ENCODE measurements at regions not wholly inside any gene's neighbourhood (a gene's known extent, or its start where the extent isn't known, plus 50 kb on each side); places are given as distances from the start of the nearest gene placed in this dataset.
A peak's percentile ranks its signal among the peaks of the same experiment; 100 is the strongest.

DNA sequence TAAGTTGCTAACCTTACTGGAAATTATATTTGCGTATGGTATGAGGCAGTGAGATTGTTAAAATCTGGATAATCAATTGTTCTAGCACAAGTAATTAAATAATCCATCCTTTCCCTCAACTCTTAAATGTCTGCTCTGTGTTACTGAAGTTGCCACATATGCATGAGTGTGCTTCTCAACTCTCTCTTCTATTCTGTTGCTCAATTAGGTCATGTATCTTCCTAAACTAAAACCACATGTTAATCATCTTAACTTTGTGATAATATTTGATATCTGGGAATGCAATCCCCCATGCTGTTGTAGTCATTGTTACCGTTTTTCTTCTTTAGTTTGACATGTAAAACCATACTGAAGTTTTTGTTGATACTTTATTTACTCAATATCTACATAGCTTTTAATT lies 63.5 kb upstream of the STMND1 start:
- TF ChIP-seq, protein P1, sequence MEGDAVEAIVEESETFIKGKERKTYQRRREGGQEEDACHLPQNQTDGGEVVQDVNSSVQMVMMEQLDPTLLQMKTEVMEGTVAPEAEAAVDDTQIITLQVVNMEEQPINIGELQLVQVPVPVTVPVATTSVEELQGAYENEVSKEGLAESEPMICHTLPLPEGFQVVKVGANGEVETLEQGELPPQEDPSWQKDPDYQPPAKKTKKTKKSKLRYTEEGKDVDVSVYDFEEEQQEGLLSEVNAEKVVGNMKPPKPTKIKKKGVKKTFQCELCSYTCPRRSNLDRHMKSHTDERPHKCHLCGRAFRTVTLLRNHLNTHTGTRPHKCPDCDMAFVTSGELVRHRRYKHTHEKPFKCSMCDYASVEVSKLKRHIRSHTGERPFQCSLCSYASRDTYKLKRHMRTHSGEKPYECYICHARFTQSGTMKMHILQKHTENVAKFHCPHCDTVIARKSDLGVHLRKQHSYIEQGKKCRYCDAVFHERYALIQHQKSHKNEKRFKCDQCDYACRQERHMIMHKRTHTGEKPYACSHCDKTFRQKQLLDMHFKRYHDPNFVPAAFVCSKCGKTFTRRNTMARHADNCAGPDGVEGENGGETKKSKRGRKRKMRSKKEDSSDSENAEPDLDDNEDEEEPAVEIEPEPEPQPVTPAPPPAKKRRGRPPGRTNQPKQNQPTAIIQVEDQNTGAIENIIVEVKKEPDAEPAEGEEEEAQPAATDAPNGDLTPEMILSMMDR (IDR thresholded peaks at IDR 0.05) = no peak
- DNase-seq (no peak), ATAC-seq (no peak)
- H3K9me3 ChIP-seq = no peaks in the 10 kb centered on the region
- H3K27me3 ChIP-seq = no peaks in the 10 kb centered on the region
- intact Hi-C loops (cut with DNase I) = no loop called here
- H3K4me1 ChIP-seq = peaks cover 9% of the 10 kb centered on the region
- no peak overlapping the region for H3K4me3 ChIP-seq
- no peak overlapping the region for H3K27ac ChIP-seq
- H3K36me3 ChIP-seq = no peaks in the 10 kb centered on the region

DNA sequence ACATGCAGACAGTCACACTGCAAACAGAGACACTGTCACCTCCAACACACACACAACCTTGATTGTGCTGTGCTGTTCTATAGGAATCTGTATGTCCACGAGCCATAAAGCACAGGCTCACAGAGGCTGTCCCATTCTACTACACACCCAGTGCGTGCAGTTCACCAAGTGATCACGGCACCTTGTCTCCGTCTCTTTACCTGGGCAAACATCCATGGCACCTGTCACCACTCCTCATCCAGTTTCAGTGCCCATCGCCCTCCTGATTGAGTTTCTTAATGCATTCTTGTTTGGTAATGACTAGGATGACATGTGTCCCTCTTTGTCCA lies 65.8 kb upstream of the STMND1 start:
- ATAC-seq (peak; percentile 20), DNase-seq (no peak)
- no peak overlapping the region for H3K27ac ChIP-seq
- no peak overlapping the region for H3K4me3 ChIP-seq
- H3K4me1 ChIP-seq = no peaks in the 10 kb centered on the region
- no peaks in the 10 kb centered on the region for H3K27me3 ChIP-seq
- intact Hi-C loops (cut with DNase I) = no loop called here
- TF ChIP-seq, protein P1 (IDR thresholded peaks at IDR 0.05) = no peak
- no peaks in the 10 kb centered on the region for H3K36me3 ChIP-seq
- H3K9me3 ChIP-seq = no peaks in the 10 kb centered on the region

DNA sequence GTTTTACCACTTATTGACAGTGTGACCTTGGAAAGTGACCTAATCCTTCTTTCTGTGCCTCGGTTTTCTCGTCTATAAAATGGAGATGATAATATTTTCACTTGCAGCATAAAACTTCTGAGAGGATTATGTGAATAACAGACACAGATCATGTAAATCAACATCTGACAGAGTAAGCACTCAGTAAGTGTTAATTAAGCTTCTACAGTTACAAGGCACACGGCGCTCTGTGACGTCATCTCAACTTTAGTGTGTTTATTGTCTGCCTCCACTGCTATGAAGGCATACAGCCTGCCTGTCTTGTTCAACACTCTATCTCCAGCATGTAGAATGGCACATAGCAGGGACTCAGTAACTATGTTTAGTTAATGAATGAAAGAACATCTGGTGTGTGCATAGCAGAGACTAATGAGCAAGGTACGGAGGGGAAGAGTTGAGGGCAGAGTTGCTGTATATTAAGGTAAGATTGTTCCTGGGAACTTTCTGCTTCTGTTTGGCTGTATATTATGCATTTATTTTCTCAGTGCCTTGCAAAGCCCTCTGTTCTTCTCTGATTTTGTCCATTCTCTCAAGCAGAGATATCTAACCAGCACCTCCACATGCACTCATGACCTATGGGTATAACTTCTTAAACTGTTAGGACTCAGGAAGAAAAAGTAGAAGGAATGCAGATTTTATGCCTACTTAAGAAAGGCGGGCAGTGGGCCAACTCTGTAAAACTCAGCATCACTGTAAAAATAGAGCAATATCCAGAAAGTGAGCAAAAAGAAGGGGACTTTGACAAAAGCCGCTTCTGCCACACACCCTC lies 66.4 kb upstream of the STMND1 start:
- no peaks in the 10 kb centered on the region for H3K4me1 ChIP-seq
- intact Hi-C loops (cut with DNase I) = no loop called here
- TF ChIP-seq, protein P1 (IDR thresholded peaks at IDR 0.05) = no peak
- ATAC-seq (no peak), DNase-seq (no peak)
- H3K4me3 ChIP-seq = no peak overlapping the region
- H3K36me3 ChIP-seq = no peaks in the 10 kb centered on the region
- H3K9me3 ChIP-seq = no peaks in the 10 kb centered on the region
- H3K27me3 ChIP-seq = no peaks in the 10 kb centered on the region
- H3K27ac ChIP-seq = no peak overlapping the region

DNA sequence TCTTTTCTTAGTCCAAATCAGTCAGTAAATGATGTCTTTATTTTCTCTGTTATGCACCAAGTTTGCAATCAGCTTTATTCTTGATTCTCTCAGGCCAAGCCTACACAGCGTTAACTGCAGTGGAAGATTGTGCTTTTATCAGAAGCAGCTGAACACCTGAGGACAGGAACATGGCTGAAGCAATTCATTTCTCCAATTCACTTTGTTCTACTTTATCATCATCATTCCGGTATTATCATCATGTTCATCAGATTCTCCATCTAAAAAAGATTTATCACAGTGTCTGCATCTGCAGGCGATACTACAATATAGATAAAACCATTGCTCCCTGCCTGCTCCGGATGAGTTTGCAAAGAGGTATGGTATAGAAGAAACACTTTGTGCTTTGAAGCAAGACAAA lies 68.1 kb upstream of the STMND1 start:
- no peak overlapping the region for H3K27ac ChIP-seq
- DNase-seq (no peak), ATAC-seq (no peak)
- no peaks in the 10 kb centered on the region for H3K36me3 ChIP-seq
- H3K27me3 ChIP-seq = no peaks in the 10 kb centered on the region
- H3K9me3 ChIP-seq = no peaks in the 10 kb centered on the region
- TF ChIP-seq, protein P1 (IDR thresholded peaks at IDR 0.05) = no peak
- no peak overlapping the region for H3K4me3 ChIP-seq
- no peaks in the 10 kb centered on the region for H3K4me1 ChIP-seq
- intact Hi-C loops (cut with DNase I) = no loop called here

DNA sequence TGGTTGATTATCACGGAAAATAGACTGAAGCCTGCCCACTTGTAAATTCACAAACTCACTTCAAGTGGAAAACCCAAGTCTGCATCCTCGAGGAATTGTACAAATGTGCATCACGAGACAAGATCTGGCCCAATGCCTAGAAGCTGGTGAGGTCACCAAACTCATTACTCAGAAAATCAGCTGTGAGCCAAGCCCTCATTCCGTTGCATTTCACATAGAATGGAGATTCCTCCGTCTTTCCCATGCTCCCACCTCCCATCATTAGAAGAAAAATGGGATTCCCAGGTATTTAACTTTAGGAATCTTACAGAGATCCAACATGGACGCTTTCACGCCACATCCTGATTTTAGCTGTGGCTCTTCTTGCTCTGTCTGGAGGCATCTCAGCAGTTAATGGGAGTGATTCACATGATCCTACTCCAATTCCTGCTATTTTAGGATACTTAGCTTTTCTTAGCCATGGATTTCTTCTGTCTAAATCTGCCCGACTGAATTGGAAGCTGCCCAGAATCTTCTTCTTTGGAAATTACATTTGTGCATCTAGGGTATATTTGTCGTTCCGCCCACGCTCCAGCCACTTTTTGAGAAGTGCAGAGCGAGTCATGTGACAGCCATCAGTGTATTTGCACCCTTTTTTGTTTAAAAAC lies 68.7 kb upstream of the STMND1 start:
- Histone ChIP-seq H3K4me3 (no peak overlapping the region), H3K9me3 (no peaks in the 10 kb centered on the region), H3K36me3 (no peaks in the 10 kb centered on the region), H3K27me3 (no peaks in the 10 kb centered on the region), H3K27ac (peak overlapping the region; percentile 40), H3K4me1 (no peaks in the 10 kb centered on the region)
- DNase-seq (no peak), ATAC-seq (peak; percentile 60)
- TF ChIP-seq, protein P1 (IDR thresholded peaks at IDR 0.05) = no peak
- intact Hi-C loops (cut with DNase I) = no loop called here
